Right atrium auricular region (tissue), 2 donors: ENCODE measurements at regions not wholly inside any gene's neighbourhood (a gene's known extent, or its start where the extent isn't known, plus 50 kb on each side); places are given as distances from the start of the nearest gene placed in this dataset.

Source experiments
- DNase-seq: peaks from one replicate; pipeline ENCODE4 v3.0.0-alpha.2; 2019; ENCODE audit warnings: low spot score
- H3K27ac ChIP-seq, 2 donors: fragments of 200-600 bp; sonication (generic); 1 replicate in 1 of 2; 2 replicates in 1 of 2; pipeline ENCODE4 v1.5.1; 2016 to 2019
- H3K27me3 ChIP-seq, 2 donors: fragments of 200-600 bp; sonication (generic); one replicate each; pipeline versions ENCODE4 v1.5.1 to v1.6.0; 2017 to 2019
- H3K36me3 ChIP-seq: fragments of 200-600 bp; sonication (generic); one replicate; pipeline ENCODE4 v1.5.1; 2016
- H3K4me1 ChIP-seq, 2 donors: fragments of 200-600 bp; sonication (generic); one replicate each; pipeline versions ENCODE4 v1.5.1 to v1.6.0; 2017 to 2019
- H3K4me3 ChIP-seq, 2 donors: fragments of 200-600 bp; sonication (generic); 1 replicate in 1 of 2; 2 replicates in 1 of 2; pipeline ENCODE4 v1.5.1; 2017 to 2019; ENCODE audit warnings: mild to moderate bottlenecking in 1 of 2, moderate library complexity in 1 of 2
- H3K9me3 ChIP-seq, 2 donors: fragments of 200-600 bp; sonication (generic); one replicate each; pipeline ENCODE4 v1.5.1; 2019
- CTCF ChIP-seq, 2 donors: fragments of 200-600 bp; sonication (generic); IDR thresholded peaks; one replicate each; pipeline ENCODE4 v1.5.1; 2019; ENCODE audit warnings: antibody characterized with exemption in 2 of 2

- TF ChIP-seq CTCF (IDR thresholded peaks at IDR 0.05) = no peak
- no peak for DNase-seq
- H3K27ac ChIP-seq = no peak overlapping the region
- no peak overlapping the region for H3K4me3 ChIP-seq
- no peaks in the 10 kb centered on the region for H3K36me3 ChIP-seq
- no peaks in the 10 kb centered on the region for H3K4me1 ChIP-seq
- no peaks in the 10 kb centered on the region for H3K9me3 ChIP-seq
- no peaks in the 10 kb centered on the region for H3K27me3 ChIP-seq
Observed at GRCh38 chr5:101838435-101838834, 457.6 kb downstream of the SLCO4C1 start.

GRCh38 chr5:101829255-101829654, 466.8 kb downstream of the SLCO4C1 start:
- Histone ChIP-seq H3K9me3 (peaks cover 0 to 24% of the 10 kb centered on the region in 2 donors), H3K4me3 (no peak overlapping the region), H3K27ac (no peak overlapping the region), H3K4me1 (no peaks in the 10 kb centered on the region), H3K27me3 (no peaks in the 10 kb centered on the region), H3K36me3 (no peaks in the 10 kb centered on the region)
- TF ChIP-seq CTCF (IDR thresholded peaks at IDR 0.05) = no peak
- DNase-seq = no peak

GRCh38 chr5:101811466-101811865, 484.6 kb downstream of the SLCO4C1 start:
- Histone ChIP-seq H3K27me3 (no peaks in the 10 kb centered on the region), H3K27ac (no peak overlapping the region), H3K9me3 (no peaks in the 10 kb centered on the region), H3K4me3 (no peak overlapping the region), H3K4me1 (no peaks in the 10 kb centered on the region), H3K36me3 (no peaks in the 10 kb centered on the region)
- no peak for TF ChIP-seq CTCF (IDR thresholded peaks at IDR 0.05)
- no peak for DNase-seq

GRCh38 chr5:101806410-101806809, 489.7 kb downstream of the SLCO4C1 start:
- Histone ChIP-seq H3K4me1 (no peaks in the 10 kb centered on the region), H3K27ac (no peak overlapping the region), H3K36me3 (no peaks in the 10 kb centered on the region), H3K4me3 (no peak overlapping the region), H3K27me3 (no peaks in the 10 kb centered on the region), H3K9me3 (no peaks in the 10 kb centered on the region)
- no peak for TF ChIP-seq CTCF (IDR thresholded peaks at IDR 0.05)
- DNase-seq = no peak

- H3K4me3 ChIP-seq = no peak overlapping the region
- no peaks in the 10 kb centered on the region for H3K27me3 ChIP-seq
- H3K27ac ChIP-seq = no peak overlapping the region
- no peaks in the 10 kb centered on the region for H3K4me1 ChIP-seq
- no peaks in the 10 kb centered on the region for H3K9me3 ChIP-seq
- TF ChIP-seq CTCF (IDR thresholded peaks at IDR 0.05) = no peak
- H3K36me3 ChIP-seq = no peaks in the 10 kb centered on the region
- DNase-seq = no peak
Observed at GRCh38 chr5:101796427-101796826, 499.7 kb downstream of the SLCO4C1 start.

- TF ChIP-seq CTCF (IDR thresholded peaks at IDR 0.05) = no peak
Observed at GRCh38 chr5:101788797-101789196, 507.3 kb downstream of the SLCO4C1 start.

More at GRCh38 chr5:101788797-101789196, 507.3 kb downstream of the SLCO4C1 start:
- Histone ChIP-seq H3K9me3 (no peaks in the 10 kb centered on the region), H3K4me3 (no peak overlapping the region), H3K4me1 (no peaks in the 10 kb centered on the region), H3K27me3 (no peaks in the 10 kb centered on the region), H3K27ac (no peak overlapping the region), H3K36me3 (no peaks in the 10 kb centered on the region)
- no peak for DNase-seq
